GM21717 (cell line): ENCODE measurements at regions not wholly inside any gene's neighbourhood (a gene's known extent, or its start where the extent isn't known, plus 50 kb on each side); places are given as distances from the start of the nearest gene placed in this dataset.
"Not testable (repeated sequence)": the region's sequence is repeated elsewhere in the genome, so short reads cannot be mapped to it uniquely, and the experiment has no call there.

Source experiments
- ATAC-seq: cut with Tn5 transposase; IDR thresholded peaks from one replicate; pipeline ENCODE4 v1.9.1; 2021; ENCODE audit warnings: mild to moderate bottlenecking, moderate library complexity; ENCODE audit not compliant: unreplicated experiment

DNA sequence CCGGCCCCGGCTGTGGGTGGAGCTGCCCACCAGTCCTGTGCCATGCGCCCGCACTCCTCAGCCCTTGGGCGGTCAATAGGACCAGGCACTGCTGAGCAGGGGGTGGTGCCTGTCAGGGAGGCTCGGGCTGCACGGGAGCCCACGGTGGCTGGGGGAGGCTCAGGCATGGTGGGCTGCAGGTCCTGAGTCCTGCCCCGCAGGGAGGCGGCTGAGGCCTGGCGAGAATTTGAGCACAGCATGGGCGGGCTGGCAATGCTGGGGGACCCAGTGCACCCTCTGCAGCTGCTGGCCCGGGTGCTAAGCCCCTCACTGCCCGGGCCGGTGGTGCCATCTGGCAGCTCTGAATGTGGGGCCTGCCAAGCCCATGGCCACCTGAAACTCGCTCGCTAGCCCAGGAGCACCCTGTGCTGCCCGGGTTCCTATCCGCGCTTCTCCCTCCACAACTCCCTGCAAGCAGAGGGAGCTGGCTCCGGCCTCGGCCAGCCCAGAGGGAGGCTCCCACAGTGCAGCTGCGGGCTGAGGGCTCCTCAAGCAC, 1371.1 kb downstream of the FSCB start:
- no peak for ATAC-seq

DNA sequence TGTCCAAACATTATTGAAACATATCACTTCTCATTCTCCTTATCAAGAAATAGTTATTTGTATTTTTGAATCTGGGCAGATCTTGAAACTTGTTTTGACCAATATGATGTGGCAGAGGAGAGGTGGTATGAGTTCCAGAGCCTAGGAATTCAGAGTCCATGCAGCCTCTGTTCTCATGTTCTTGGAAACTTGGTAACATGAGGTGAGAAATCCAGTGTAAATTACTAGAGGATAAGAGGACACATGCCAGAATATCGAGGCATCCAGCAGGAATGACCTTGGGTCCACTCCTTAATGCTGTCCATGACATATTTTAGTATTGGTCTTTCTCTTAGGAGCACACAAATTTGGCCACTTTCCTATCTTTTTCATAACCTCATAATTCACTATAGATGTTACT, 1374.6 kb downstream of the FSCB start:
- ATAC-seq, result no peak

DNA sequence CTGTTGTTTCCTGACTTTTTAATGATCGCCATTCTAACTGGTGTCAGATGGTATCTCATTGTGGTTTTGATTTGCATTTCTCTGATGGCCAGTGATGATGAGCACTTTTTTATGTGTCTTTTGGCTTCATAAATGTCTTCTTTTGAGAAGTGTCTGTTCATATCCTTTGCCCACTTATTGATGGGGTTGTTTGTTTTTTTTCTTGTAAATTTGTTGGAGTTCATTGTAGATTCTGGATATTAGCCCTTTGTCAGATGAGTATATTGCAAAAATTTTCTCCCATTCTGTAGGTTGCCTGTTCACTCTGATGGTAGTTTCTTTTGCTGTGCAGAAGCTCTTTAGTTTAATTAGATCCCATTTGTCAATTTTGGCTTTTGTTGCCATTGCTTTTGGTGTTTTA, 1378.7 kb downstream of the FSCB start:
- not testable (repeated sequence) for ATAC-seq

DNA sequence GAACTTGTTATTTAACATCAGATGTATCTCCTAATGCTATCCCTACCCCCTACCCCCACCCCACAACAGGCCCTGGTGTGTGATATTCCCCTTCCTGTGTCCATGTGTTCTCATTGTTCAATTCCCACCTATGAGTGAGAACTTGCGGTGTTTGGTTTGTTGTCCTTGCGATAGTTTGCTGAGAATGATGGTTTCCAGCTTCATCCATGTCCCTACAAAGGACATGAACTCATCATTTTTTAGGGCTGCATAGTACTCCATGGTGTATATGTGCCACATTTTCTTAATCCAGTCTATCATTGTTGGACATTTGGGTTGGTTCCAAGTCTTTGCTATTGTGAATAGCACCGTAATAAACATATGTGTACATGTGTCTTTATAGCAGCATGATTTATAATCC, 1379.2 kb downstream of the FSCB start:
- not testable (repeated sequence) for ATAC-seq

DNA sequence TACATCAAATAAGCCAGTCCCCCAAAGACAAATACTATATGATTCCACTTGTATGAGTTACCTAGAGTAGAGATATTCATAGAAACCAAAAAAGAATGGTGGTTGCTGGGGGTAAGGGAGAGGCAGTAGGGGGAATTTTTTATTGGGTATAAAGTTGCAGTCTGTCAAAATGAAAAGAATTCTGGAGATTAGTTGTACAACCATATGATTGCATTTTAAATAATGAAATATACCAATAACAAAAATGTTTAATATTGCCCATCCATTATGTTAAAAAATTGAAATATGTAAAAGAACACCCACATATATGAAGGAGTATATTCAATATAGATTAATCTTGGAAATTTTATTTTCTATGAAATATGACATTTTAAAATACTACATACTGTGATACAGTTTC, 1383.5 kb downstream of the FSCB start:
- ATAC-seq, result no peak

DNA sequence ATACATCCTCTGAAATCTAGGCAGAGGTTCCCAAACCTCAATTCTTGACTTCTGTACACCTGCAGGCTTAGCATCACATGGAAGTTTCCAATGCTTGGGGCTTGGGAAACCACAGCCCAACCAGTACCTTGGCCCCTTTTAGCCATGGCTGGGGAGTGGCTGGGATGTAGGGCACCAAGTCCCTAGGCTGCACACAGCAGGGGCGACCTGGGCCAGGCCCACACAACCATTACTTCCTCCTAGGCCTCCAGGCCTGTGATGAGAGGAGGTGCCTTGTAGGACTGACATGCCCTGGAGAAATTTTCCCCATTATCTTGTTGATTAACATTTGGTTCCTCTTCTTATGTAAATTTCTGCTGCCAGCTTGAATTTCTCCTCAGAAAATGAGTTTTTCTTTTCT, 1387.4 kb downstream of the FSCB start:
- no peak for ATAC-seq

DNA sequence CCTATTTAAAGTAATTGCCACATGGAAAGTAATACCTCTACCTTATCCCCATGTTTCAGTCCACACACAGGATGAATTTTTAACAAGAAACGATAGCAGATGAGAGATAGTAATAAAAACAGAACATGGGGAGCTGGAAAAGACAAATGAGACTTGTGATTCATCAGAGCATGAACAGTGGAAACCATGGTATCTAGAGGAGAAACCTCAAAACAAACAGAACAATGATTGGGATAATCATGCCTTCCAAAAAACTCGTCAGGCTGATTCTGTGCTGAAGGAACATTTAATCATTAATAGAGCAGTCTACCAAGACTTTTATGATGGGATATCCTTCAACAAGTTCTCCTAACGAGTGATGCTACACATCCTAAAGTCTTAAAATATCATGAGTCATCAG, 1390.7 kb downstream of the FSCB start:
- ATAC-seq, result no peak

DNA sequence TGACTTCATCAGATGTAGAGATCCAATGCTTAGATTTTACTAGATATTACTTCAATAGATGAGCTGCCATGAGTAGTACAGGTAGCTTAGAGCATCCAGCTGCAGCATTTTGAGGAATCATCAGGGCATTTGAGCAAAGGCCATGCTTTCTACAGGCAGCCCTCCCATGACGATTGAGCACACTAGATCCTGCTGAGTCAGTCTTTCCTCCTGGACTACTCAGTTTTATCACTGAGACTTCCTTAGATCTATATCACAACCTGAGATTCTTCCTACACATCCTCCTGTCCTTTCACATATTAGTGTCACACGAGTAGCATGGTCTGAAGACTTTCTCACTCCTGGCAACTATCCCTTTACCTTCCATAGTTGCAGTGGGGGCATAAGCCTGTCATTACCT, 1401.8 kb downstream of the FSCB start:
- no peak for ATAC-seq

DNA sequence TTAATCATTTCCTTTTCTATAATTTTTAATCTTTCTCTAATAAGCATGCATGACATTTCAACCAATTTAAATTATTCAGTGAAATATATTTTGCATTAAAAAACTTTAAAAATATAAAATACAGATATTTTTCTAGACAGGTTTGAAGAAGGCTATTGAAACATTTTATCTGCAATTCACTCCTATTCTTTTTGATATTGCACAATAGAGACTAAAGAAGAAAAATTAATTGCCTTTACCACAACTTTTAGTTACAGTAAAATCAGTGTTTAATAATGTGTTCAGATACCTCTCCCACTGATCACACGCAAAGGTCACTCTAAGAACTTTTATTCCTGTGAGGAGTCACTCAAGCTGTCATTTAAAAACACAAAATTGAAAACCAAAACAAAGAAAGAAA, 1416.7 kb downstream of the FSCB start:
- ATAC-seq, result no peak

DNA sequence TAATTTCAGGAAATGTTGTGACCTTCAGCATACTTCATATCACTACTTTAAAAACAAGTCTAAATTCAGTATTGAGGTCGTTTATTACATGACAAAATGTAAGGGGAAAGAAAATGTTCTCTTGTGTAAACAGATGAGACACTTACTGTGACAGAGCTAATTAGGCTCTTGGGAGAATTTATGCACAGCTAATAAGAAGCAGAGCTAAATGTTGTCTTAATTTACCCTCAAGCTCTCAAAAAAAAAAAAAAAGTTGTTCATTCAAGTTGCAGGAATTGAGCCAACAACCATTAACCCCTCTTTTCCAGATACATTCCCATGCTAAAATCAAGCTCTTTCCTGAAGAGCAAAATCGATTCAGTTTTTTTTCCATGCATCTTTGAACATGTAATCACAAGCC, 1419.4 kb downstream of the FSCB start:
- ATAC-seq, result no peak

DNA sequence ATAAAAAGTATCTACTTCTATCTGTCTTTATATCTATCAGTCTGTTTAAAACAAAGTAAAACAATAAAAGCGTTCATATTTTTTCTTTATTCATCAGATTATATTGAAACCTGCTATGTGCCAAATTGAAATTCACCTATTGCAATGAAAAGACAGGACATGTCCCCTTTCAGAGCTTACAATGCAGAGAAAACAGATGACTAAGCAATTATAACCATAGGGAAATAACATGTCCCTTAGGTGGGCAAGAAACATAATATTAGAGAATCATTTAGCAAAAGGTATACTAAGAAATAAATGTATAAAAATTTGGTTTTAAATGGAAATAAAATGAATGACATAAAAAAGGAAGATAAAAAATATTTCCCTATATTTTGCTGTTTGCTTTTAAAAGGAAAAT, 1421.3 kb downstream of the FSCB start:
- no peak for ATAC-seq

DNA sequence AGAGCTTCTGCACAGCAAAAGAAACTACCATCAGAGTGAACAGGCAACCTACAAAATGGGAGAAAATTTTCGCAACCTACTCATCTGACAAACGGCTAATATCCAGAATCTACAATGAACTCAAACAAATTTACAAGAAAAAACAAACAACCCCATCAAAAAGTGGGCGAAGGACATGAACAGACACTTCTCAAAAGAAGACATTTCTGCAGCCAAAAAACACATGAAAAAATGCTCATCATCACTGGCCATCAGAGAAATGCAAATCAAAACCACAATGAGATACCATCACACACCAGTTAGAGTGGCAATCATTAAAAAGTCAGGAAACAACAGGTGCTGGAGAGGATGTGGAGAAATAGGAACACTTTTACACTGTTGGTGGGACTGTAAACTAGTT, 1439.7 kb downstream of the FSCB start:
- ATAC-seq, result not testable (repeated sequence)

DNA sequence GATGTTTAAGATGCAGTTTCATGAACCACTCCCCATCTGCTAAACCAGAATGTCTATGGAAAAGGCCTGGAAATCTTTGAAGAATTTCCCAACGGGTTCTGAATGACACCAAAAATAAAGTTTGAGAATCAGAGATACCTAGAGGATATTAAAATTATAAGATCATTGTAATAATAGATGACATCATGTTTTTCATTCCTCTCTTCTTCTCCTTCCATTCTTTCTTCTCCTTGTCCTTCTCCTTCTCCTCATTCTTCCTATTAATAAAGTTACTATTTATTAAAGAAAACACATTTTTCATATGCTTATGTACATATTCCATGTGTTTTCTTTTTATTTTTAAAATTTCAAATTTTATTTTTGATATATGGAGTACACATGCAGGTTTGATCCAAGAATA, 1449.4 kb downstream of the LRFN5 start:
- no peak for ATAC-seq

DNA sequence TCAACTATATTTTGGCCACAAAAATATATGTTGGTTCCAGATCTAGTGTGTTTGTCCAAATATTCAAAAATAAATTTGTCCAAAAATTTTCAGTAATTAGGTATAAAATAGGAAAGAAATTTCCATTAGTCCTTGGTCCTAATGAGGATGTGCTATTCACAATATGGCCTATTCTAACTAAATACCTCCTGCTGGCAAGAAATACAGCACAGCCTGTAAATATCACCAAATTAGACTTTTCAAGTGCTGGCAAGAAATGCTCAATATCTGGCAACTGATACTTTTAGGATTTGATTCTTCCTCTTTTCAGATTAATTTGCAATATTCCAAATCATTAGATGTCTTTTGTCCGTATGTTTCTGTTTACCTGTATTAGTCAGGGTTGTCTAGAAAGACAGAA, 1446.2 kb downstream of the LRFN5 start:
- ATAC-seq, result no peak

DNA sequence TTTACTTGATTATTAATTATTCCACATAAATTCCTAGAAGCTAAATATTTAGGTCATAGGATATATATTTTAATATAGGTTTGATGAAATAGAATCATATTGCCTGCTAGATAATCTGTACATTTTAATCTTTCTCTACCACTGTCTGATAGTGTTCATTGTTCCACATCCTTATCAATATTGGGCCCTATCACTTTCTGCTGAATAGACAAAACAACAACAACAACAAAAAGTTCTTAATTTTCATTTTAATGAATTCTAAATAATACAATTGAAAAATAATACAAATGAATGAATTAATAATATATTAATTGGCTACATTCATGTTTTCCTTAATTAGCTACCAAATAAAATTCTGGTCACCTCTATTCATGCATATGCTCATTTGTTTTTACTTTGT, 1437.2 kb downstream of the LRFN5 start:
- ATAC-seq, result no peak

DNA sequence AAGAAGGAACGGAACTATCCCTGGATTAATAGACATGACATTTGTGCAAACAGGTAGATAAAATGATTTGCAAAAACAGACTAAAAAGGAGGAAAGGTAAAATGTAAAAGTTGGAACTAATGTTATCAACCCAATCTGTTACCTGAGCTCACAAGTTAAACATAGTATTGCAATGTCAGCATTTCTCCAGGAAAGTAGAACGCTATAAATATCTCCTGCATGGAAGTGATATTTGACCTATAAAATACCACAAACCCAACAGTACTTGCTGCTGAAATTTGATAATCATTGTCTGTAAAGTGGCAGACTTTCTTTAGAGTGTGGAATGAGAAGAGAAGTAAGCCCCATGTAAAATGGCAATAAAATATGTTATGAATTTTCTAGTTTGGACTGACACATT, 1435.7 kb downstream of the LRFN5 start:
- no peak for ATAC-seq

DNA sequence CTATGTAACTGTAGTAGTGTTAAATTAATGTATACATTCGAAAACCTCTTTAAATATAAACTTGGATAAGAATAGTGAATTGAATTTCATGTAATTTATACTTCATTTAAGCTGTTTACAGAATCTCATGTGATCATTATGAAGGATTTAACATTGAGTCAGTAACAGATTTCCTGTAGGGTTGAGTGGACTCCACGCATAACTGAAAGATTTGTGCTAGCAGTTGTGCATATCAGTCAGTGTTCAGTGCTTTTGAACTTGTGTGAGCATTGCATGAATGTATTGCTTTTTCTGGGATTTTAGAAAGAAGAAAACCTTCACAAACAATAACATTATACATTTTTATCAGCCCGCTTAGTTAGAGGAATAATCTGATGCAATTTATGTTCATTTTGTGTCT, 1435.3 kb downstream of the LRFN5 start:
- ATAC-seq, result no peak

DNA sequence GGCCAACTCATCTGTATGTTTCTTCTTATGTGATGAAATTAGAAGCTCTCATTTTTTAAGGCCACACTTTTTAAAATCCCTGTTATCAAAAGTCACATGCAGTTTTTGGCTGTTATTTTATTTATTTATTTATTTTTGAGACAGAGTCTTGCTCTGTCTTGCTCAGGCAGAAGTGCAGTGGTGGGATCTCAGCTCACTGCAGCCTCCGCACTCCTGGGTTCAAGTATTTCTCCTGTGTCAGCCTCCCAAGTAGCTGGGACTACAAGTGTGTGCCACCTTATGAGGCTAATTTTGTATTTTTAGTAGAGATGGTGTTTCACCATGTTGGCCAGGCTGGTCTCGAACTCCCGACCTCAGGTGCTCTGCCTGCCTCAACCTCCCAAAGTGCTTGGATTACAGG, 1434.5 kb downstream of the LRFN5 start:
- ATAC-seq, result no peak

DNA sequence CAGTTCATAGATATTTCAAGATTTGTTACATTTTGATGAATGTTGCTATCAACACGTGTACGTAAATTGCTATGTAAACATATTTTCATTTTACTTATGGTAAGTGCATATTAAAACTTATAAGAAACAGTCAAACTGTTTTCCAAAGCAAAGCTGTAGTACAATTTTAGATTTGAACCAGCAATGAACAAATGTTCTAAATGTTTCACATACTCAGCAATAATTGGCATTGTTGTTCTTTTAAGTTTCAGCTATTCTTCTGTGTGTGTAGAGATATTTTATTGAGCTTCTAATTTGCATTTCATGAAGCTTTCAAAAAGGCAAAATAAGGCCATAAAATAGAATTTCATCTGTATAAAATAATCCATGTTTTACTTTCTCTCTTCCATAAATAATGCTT, 1433.2 kb downstream of the LRFN5 start:
- ATAC-seq, result no peak

DNA sequence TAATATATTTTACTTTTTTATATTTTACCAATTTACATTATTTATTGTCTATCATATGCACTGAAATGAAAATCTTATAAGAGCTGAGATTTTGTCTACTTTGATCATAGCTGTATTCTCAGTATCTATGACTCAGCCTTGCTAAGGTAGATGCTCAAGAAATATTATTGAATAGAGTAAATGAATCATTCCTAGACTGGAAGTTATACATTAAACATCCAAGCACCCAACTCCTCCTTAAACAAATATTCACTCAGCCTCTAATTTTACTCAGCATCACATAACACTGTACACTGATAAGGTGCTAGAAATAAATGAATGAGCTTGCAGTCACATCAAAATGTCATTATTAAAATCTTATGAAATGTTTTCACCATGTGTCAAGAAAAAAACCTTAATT, 1424.9 kb downstream of the LRFN5 start:
- no peak for ATAC-seq

DNA sequence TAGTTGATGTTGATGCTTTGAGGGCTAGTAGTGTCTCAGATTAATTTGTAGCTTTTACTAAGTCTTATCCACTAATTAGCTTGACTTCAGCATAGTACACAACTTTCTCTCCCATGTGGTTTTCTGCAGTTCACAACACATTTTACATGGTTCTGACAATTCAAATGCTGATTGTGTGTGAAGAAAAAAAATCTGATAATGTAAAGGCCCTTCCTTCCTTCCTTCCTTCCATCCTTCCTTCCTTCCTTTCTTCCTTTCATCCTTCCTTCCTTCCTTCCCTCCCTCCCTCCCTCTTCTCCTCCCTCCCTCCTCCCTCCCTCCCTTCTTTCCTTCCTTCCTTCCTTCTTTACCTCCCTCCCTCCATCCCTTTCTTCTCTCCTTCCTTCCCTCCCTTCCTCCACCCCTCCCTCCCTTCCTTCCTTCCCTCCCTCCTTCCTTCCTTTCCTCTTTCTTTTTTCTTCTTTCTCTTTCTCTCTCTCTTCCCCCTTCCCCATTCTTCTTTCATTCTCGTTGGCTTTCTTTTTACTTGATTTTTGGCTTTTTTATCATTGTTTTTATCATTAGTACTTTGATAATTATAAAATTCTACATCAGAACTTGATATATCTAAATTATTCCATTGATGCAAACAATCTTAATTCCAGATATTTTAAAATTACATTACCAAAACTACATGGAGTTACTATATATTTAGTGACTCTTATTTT, 1415.6 kb downstream of the LRFN5 start:
- no peak for ATAC-seq

DNA sequence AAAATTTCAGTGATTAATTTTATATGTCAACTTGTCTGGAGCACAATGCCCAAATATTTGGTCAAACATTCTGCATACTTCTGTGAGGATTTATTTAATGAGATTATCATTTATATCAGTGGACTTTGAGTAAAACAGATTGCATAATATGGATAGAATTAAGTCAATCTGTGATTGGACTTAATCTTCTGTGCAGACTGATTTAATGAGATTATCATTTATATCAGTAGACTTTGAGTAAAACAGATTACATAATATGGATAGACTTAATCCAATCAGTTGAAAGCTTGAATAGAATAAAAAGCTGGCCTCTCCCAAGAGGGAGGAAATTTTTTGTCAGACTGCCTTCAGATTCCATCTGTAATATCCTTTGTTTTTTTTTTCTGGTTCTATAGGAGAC, 1413.2 kb downstream of the LRFN5 start:
- no peak for ATAC-seq

DNA sequence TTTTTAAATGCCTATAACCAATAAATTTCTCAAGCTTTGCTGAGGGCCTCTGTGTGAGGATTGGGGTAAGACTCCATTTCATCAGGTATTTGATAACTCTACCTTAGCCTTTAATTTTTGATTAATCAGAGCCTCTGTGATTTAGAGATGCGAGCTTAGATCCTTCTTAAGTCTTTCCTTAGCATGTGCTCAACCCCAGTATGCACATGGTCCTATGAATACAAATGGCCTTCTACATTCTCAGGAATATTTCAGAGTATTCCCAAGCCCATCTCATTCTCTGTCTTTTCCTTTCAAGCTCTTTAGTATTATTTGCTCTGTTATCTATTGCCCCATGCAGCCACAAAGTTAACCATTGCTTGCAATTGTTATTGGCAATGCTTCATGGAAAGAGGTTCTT, 1407.7 kb downstream of the LRFN5 start:
- no peak for ATAC-seq
